ENCODE measurements at regions not wholly inside any gene's neighbourhood (a gene's known extent, or its start where the extent isn't known, plus 50 kb on each side); places are given as distances from the start of the nearest gene placed in this dataset.
"Not testable (repeated sequence)": the region's sequence is repeated elsewhere in the genome, so short reads cannot be mapped to it uniquely, and the experiment has no call there.

DNA sequence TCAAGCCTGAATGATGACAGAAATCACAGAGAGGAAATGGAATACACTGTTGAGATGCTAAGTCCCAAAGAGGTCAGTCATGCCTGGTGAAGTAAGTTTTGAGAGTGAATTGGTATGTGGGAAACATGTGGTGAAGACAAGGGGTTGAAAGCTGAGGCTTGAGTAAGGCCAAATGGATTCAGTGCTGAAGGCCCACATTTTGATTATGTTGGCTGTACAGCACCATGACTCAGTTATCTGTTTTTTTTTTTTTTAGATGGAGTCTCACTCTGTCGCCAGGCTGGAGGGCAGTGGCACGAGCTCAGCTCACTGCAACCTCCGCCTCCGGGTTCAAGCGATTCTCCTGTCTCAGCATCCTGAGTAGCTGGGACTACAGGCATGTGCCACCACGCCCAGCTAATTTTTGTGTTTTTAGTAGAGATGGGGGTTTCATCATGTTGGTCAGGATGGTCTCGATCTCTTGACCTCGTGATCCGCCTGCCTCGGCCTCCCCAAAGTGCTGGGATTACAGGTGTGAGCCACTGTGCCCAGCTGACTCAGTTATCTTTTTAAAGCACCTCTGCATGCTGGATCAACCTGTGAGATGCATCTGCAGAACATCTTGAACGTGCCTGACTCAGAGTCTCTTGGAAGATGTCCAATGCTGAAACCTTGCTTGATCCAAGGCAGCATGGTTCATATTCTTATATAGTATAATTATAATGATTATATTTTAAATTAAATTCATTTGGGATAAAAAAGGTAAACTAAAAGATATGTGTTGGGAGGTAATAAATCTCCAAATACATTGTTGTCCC is 829.8 kb downstream of the TNS3 start:
- TF ChIP-seq, protein P1, sequence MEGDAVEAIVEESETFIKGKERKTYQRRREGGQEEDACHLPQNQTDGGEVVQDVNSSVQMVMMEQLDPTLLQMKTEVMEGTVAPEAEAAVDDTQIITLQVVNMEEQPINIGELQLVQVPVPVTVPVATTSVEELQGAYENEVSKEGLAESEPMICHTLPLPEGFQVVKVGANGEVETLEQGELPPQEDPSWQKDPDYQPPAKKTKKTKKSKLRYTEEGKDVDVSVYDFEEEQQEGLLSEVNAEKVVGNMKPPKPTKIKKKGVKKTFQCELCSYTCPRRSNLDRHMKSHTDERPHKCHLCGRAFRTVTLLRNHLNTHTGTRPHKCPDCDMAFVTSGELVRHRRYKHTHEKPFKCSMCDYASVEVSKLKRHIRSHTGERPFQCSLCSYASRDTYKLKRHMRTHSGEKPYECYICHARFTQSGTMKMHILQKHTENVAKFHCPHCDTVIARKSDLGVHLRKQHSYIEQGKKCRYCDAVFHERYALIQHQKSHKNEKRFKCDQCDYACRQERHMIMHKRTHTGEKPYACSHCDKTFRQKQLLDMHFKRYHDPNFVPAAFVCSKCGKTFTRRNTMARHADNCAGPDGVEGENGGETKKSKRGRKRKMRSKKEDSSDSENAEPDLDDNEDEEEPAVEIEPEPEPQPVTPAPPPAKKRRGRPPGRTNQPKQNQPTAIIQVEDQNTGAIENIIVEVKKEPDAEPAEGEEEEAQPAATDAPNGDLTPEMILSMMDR (IDR thresholded peaks at IDR 0.05): not testable (repeated sequence)
- TF ChIP-seq POLR2A, EP300 (IDR thresholded peaks at IDR 0.05): not testable (repeated sequence)
